Mesendoderm (in vitro differentiated cells): ENCODE measurements at regions not wholly inside any gene's neighbourhood (a gene's known extent, or its start where the extent isn't known, plus 50 kb on each side); places are given as distances from the start of the nearest gene placed in this dataset.
"Not testable (repeated sequence)": the region's sequence is repeated elsewhere in the genome, so short reads cannot be mapped to it uniquely, and the experiment has no call there.

Experiments
- DNase-seq: peaks from one replicate; pipeline ENCODE4 v3.0.0; 2013
- H2AK5ac ChIP-seq: 2 replicates; pipeline ENCODE4 v1.6.1; 2013; ENCODE audit warnings: low read length, inconsistent platforms
- H2BK120ac ChIP-seq: 2 replicates; pipeline ENCODE4 v1.6.1; 2013; ENCODE audit warnings: low read depth, mild to moderate bottlenecking, low read length, moderate library complexity, mixed read lengths
- H2BK15ac ChIP-seq: replicated peaks from 2 replicates; pipeline ENCODE4 v1.6.1; 2013; ENCODE audit warnings: low read depth, mild to moderate bottlenecking, moderate library complexity
- H2BK5ac ChIP-seq: 2 replicates; pipeline ENCODE4 v1.6.1; 2013; ENCODE audit warnings: low read length, inconsistent platforms
- H3K18ac ChIP-seq: 2 replicates; pipeline ENCODE4 v1.6.1; 2013; ENCODE audit warnings: mild to moderate bottlenecking, low read length, mixed read lengths
- H3K23ac ChIP-seq: one replicate; pipeline ENCODE4 v1.6.1; 2013; ENCODE audit warnings: low read length
- H3K27ac ChIP-seq: 2 replicates; pipeline ENCODE4 v1.5.1; 2013; ENCODE audit warnings: low read depth, mild to moderate bottlenecking, inconsistent platforms, low read length, moderate library complexity
- H3K27me3 ChIP-seq: 2 replicates; pipeline ENCODE4 v1.6.1; 2013; ENCODE audit warnings: low read length, control low read depth, mild to moderate bottlenecking, inconsistent platforms; ENCODE audit not compliant: insufficient read depth, poor library complexity
- H3K36me3 ChIP-seq: 2 replicates; pipeline ENCODE4 v1.6.1; 2013; ENCODE audit warnings: low read length, inconsistent platforms; ENCODE audit not compliant: control insufficient read depth, insufficient read depth
- H3K4ac ChIP-seq: one replicate; pipeline ENCODE4 v1.6.1; 2013; ENCODE audit warnings: low read depth, mild to moderate bottlenecking, low read length, moderate library complexity
- H3K4me1 ChIP-seq: 2 replicates; pipeline ENCODE4 v1.6.1; 2013; ENCODE audit warnings: low read depth, low read length, inconsistent platforms; ENCODE audit not compliant: control insufficient read depth
- H3K4me2 ChIP-seq: 2 replicates; pipeline ENCODE4 v1.6.1; 2013; ENCODE audit warnings: low read length
- H3K4me3 ChIP-seq: 2 replicates; pipeline ENCODE4 v1.5.1; 2013; ENCODE audit warnings: mild to moderate bottlenecking, low read length
- H3K56ac ChIP-seq: one replicate; pipeline ENCODE4 v1.6.1; 2013; ENCODE audit warnings: low read length
- H3K79me1 ChIP-seq: 2 replicates; pipeline ENCODE4 v1.6.1; 2013; ENCODE audit warnings: low read length, inconsistent platforms
- H3K79me2 ChIP-seq: 2 replicates; pipeline ENCODE4 v1.6.1; 2013; ENCODE audit warnings: mild to moderate bottlenecking, low read length; ENCODE audit not compliant: control insufficient read depth, insufficient read depth
- H3K9ac ChIP-seq: 2 replicates; pipeline ENCODE4 v1.6.1; 2013; ENCODE audit warnings: low read length, inconsistent platforms
- H4K5ac ChIP-seq: one replicate; pipeline ENCODE4 v1.6.1; 2013; ENCODE audit warnings: low read length
- H4K8ac ChIP-seq: one replicate; pipeline ENCODE4 v1.6.1; 2013; ENCODE audit warnings: low read depth, mild to moderate bottlenecking, control low read depth, low read length, moderate library complexity
- WGBS: extraction: QIAGEN DNeasy Blood & Tissue Kit; methylation state at CpG from one replicate; pipeline ENCODE4 v1.1.7; 2013; ENCODE audit warnings: low lambda C conversion rate, missing lambda C conversion rate; ENCODE audit not compliant: insufficient coverage; ENCODE audit errors: extremely low coverage; 5-methylcytosine and 5-hydroxymethylcytosine counted together

- Histone ChIP-seq H3K23ac (no peak overlapping the region), H2AK5ac (no peak overlapping the region), H3K27ac (no peak overlapping the region), H4K5ac (no peak overlapping the region), H3K18ac (no peak overlapping the region), H3K27me3 (no peaks in the 10 kb centered on the region), H3K4me1 (peaks cover 3% of the 10 kb centered on the region), H3K4me2 (no peak overlapping the region), H3K56ac (no peak overlapping the region), H3K79me2 (no peaks in the 10 kb centered on the region), H3K9ac (no peak overlapping the region), H3K79me1 (no peaks in the 10 kb centered on the region), H4K8ac (peak overlapping the region; percentile 89), H3K36me3 (no peaks in the 10 kb centered on the region), H2BK120ac (peak overlapping the region; percentile 24), H3K4ac (no peak overlapping the region), H2BK15ac (no peak overlapping the region), H2BK5ac (no peak overlapping the region), H3K4me3 (no peak overlapping the region)
- peak; percentile 62 for DNase-seq
- WGBS: no CpG with 5 or more reads among the region's 2 CpGs
Observed at GRCh38 chr6:121619013-121619412, 183.6 kb downstream of the GJA1 start.

- Histone ChIP-seq H3K23ac (peak overlapping the region; percentile 45), H3K4me3 (no peak overlapping the region), H3K4me1 (peaks cover 3% of the 10 kb centered on the region), H3K18ac (peak overlapping the region; percentile 84), H3K27me3 (no peaks in the 10 kb centered on the region), H2BK5ac (peak overlapping the region; percentile 71), H2BK120ac (peak overlapping the region; percentile 88), H3K4me2 (peak overlapping the region; percentile 9), H3K36me3 (no peaks in the 10 kb centered on the region), H2BK15ac (no peak overlapping the region), H4K5ac (no peak overlapping the region), H2AK5ac (no peak overlapping the region), H3K4ac (peak overlapping the region; percentile 36), H3K9ac (peak overlapping the region; percentile 44), H3K56ac (peak overlapping the region; percentile 80), H4K8ac (no peak overlapping the region), H3K27ac (peak overlapping the region; percentile 92), H3K79me1 (no peaks in the 10 kb centered on the region), H3K79me2 (no peaks in the 10 kb centered on the region)
- WGBS: no CpG with 5 or more reads among the region's 8 CpGs
- DNase-seq: peak; percentile 72
Observed at GRCh38 chr6:121619987-121620740, 184.7 kb downstream of the GJA1 start.

GRCh38 chr6:121627761-121628160, 192.3 kb downstream of the GJA1 start:
- Histone ChIP-seq H2BK15ac (no peak overlapping the region), H2BK5ac (no peak overlapping the region), H3K18ac (no peak overlapping the region), H3K4me2 (no peak overlapping the region), H3K23ac (no peak overlapping the region), H3K56ac (no peak overlapping the region), H4K5ac (no peak overlapping the region), H3K9ac (no peak overlapping the region), H2AK5ac (no peak overlapping the region), H3K27me3 (no peaks in the 10 kb centered on the region), H2BK120ac (no peak overlapping the region), H3K4me1 (no peaks in the 10 kb centered on the region), H3K36me3 (no peaks in the 10 kb centered on the region), H3K4ac (no peak overlapping the region), H3K79me1 (no peaks in the 10 kb centered on the region), H3K4me3 (no peak overlapping the region), H3K79me2 (no peaks in the 10 kb centered on the region), H3K27ac (no peak overlapping the region), H4K8ac (no peak overlapping the region)
- DNase-seq: no peak
- no CpG with 5 or more reads among the region's 2 CpGs for WGBS

- Histone ChIP-seq H3K79me1 (no peaks in the 10 kb centered on the region), H3K79me2 (no peaks in the 10 kb centered on the region), H3K4me3 (no peak overlapping the region), H3K27ac (no peak overlapping the region), H3K56ac (no peak overlapping the region), H3K23ac (no peak overlapping the region), H2BK15ac (no peak overlapping the region), H2AK5ac (no peak overlapping the region), H3K27me3 (no peaks in the 10 kb centered on the region), H3K4me1 (no peaks in the 10 kb centered on the region), H4K5ac (no peak overlapping the region), H3K4me2 (no peak overlapping the region), H3K4ac (no peak overlapping the region), H4K8ac (no peak overlapping the region), H2BK5ac (no peak overlapping the region), H2BK120ac (no peak overlapping the region), H3K18ac (no peak overlapping the region), H3K9ac (no peak overlapping the region), H3K36me3 (no peaks in the 10 kb centered on the region)
- DNase-seq: no peak
Observed at GRCh38 chr6:121630716-121631115, 195.3 kb downstream of the GJA1 start.

- H3K36me3 ChIP-seq, H3K23ac ChIP-seq, H3K56ac ChIP-seq, H3K4me1 ChIP-seq, H3K9ac ChIP-seq, H3K27me3 ChIP-seq, H3K18ac ChIP-seq, H2BK5ac ChIP-seq, H2BK15ac ChIP-seq, H4K5ac ChIP-seq, H3K4me3 ChIP-seq, H3K79me2 ChIP-seq, H3K4me2 ChIP-seq, H3K27ac ChIP-seq, H3K79me1 ChIP-seq, H2BK120ac ChIP-seq, DNase-seq, H3K4ac ChIP-seq, H2AK5ac ChIP-seq, H4K8ac ChIP-seq: not testable (repeated sequence)
Observed at GRCh38 chr6:121631752-121632151, 196.3 kb downstream of the GJA1 start.

DNA sequence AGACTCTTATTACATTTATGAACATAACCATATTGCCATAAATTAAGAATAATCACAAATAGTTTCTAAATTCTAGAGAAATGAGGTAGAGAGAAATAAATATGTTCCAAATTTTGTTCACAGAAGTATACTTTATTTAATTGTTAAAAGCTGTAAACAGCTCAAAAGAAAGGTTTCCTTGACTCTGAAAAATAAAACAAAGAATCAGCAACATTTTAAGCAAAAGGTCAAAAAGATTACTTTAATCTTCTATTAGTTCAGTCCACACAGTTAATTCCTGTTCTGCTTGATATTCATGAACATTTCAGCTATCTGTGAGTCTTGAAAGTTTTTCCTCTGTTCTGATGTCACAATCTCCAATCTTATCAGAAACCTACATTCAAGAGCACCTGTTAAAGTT, 197.9 kb downstream of the GJA1 start:
- Histone ChIP-seq H3K36me3 (no peaks in the 10 kb centered on the region), H3K4me3 (no peak overlapping the region), H3K4me1 (no peaks in the 10 kb centered on the region), H2AK5ac (no peak overlapping the region), H3K4ac (no peak overlapping the region), H4K8ac (no peak overlapping the region), H2BK5ac (no peak overlapping the region), H2BK120ac (no peak overlapping the region), H3K9ac (no peak overlapping the region), H3K79me2 (no peaks in the 10 kb centered on the region), H3K4me2 (no peak overlapping the region), H3K27ac (no peak overlapping the region), H3K23ac (no peak overlapping the region), H3K18ac (no peak overlapping the region), H3K56ac (no peak overlapping the region), H3K79me1 (no peaks in the 10 kb centered on the region), H3K27me3 (no peaks in the 10 kb centered on the region), H4K5ac (no peak overlapping the region), H2BK15ac (no peak overlapping the region)
- DNase-seq: no peak
